ENCODE measurements at regions not wholly inside any gene's neighbourhood (a gene's known extent, or its start where the extent isn't known, plus 50 kb on each side); places are given as distances from the start of the nearest gene placed in this dataset.

GRCh38 chr9:85142968-85143367 lies 473.4 kb downstream of the NTRK2 start:
- TF ChIP-seq CTCF (IDR thresholded peaks at IDR 0.05) = no peak
- no peaks in the 10 kb centered on the region for H3K36me3 ChIP-seq
- H3K27ac ChIP-seq = no peak overlapping the region
- no peaks in the 10 kb centered on the region for H3K9me3 ChIP-seq
- H3K4me1 ChIP-seq (ENCODE audit: control insufficient read depth in 1 of 2, low read depth in 2 of 2) = peaks cover 4 to 9% of the 10 kb centered on the region in 2 donors
- H3K27me3 ChIP-seq (replicated peaks; ENCODE audit: insufficient read depth) = no peaks in the 10 kb centered on the region
- H3K4me3 ChIP-seq = no peak overlapping the region
- DNase-seq (ENCODE audit: low spot score) (no peak), ATAC-seq (ENCODE audit: insufficient number of reproducible peaks, low FRiP score, low read depth) (no peak)

DNA sequence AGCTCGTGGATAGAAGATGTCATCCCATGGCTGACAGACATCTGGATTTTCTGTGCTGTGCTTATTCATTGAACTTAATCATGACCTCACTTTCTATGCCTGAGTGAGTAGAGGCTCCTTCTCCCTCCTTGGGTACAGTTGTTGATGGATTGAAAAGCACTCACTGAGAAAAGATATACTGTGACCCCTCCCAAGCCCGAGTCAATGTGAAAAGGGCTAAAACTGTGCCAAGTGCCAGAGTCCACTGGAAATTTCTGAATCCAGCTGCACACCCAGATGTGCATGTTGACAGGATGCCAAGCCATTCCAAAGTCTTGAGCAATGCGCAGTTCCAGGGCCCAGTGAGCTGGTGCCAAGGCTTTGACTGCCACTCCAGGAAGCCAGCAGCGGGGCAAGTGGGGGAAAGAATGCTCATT lies 473.0 kb downstream of the NTRK2 start:
- Histone ChIP-seq H3K27me3 (replicated peaks; ENCODE audit: insufficient read depth) (no peaks in the 10 kb centered on the region), H3K9me3 (no peaks in the 10 kb centered on the region), H3K36me3 (no peaks in the 10 kb centered on the region), H3K4me3 (no peak overlapping the region), H3K4me1 (ENCODE audit: control insufficient read depth in 1 of 2, low read depth in 2 of 2) (peaks cover 4 to 9% of the 10 kb centered on the region in 2 donors), H3K27ac (no peak overlapping the region)
- ATAC-seq (ENCODE audit: insufficient number of reproducible peaks, low FRiP score, low read depth) (no peak), DNase-seq (ENCODE audit: low spot score) (no peak)
- TF ChIP-seq CTCF (IDR thresholded peaks at IDR 0.05) = no peak

DNA sequence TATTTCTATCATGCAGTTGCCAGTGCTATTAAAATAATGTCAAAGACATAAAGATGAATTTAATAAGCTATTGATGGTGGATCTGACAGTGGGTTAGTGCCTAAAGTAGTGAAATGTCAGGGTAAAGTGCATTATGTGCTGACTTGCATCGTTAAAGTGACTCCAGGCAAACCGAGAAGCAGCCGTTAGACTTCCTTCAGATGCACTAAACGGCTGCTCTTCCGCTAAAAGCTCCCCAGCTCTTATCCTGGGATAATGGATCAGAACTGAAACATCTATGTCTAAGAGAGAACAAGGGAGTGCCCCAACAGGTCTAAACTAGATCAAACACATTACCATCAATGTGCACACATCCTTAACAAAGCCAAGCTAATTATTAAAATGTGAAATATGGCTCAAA lies 468.2 kb downstream of the NTRK2 start:
- no peak for DNase-seq (ENCODE audit: low spot score)
- Histone ChIP-seq H3K4me3 (no peak overlapping the region), H3K9me3 (no peaks in the 10 kb centered on the region), H3K36me3 (no peaks in the 10 kb centered on the region), H3K27ac (no peak overlapping the region), H3K27me3 (replicated peaks; ENCODE audit: insufficient read depth) (no peaks in the 10 kb centered on the region), H3K4me1 (ENCODE audit: control insufficient read depth in 1 of 2, low read depth in 2 of 2) (peaks cover 2 to 6% of the 10 kb centered on the region in 2 donors)
- no peak for ATAC-seq (ENCODE audit: insufficient number of reproducible peaks, low FRiP score, low read depth)
- TF ChIP-seq CTCF (IDR thresholded peaks at IDR 0.05) = no peak

GRCh38 chr9:85136987-85137386 lies 467.5 kb downstream of the NTRK2 start:
- H3K4me1 ChIP-seq (ENCODE audit: control insufficient read depth in 1 of 2, low read depth in 2 of 2) = no peaks in the 10 kb centered on the region
- TF ChIP-seq CTCF (IDR thresholded peaks at IDR 0.05) = no peak
- DNase-seq (ENCODE audit: low spot score) (no peak), ATAC-seq (ENCODE audit: insufficient number of reproducible peaks, low FRiP score, low read depth) (no peak)
- no peak overlapping the region for H3K4me3 ChIP-seq
- H3K27ac ChIP-seq = no peak overlapping the region
- no peaks in the 10 kb centered on the region for H3K27me3 ChIP-seq (replicated peaks; ENCODE audit: insufficient read depth)
- H3K36me3 ChIP-seq = no peaks in the 10 kb centered on the region
- no peaks in the 10 kb centered on the region for H3K9me3 ChIP-seq

DNA sequence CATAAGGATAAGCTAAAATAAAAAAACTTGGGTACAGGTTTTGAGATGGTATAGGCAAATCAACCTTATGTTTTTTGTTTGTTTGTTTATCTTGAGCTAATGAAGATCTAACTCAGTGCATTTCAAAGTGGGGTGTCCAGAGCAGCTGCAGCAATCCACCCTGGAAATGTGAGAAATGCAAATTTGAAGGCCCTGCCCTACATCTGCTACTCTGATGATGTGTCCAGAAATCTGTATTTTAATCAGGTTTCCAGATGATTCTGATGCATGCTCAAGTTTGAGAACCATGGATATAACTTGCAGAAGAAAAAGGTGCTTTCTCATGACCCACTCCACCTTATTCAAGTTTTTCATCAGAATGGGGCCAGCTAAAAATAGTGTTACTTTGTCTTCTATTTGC lies 467.0 kb downstream of the NTRK2 start:
- ATAC-seq (ENCODE audit: insufficient number of reproducible peaks, low FRiP score, low read depth) = no peak
- no peak overlapping the region for H3K4me3 ChIP-seq
- no peaks in the 10 kb centered on the region for H3K36me3 ChIP-seq
- no peaks in the 10 kb centered on the region for H3K27me3 ChIP-seq (replicated peaks; ENCODE audit: insufficient read depth)
- no peak for DNase-seq (ENCODE audit: low spot score)
- no peaks in the 10 kb centered on the region for H3K9me3 ChIP-seq
- TF ChIP-seq CTCF (IDR thresholded peaks at IDR 0.05) = no peak
- H3K4me1 ChIP-seq (ENCODE audit: control insufficient read depth in 1 of 2, low read depth in 2 of 2) = no peaks in the 10 kb centered on the region
- H3K27ac ChIP-seq = no peak overlapping the region
